Memory B cell (primary cell): ENCODE measurements at regions not wholly inside any gene's neighbourhood (a gene's known extent, or its start where the extent isn't known, plus 50 kb on each side); places are given as distances from the start of the nearest gene placed in this dataset.

Source experiments
- ATAC-seq: fragments of 150-1000 bp; cut with Tn5 transposase; 2 replicates; pipeline ENCODE4 v1.10.0; 2021; ENCODE audit warnings: low read depth, mild to moderate bottlenecking, moderate library complexity
- DNase-seq, 2 donors: peaks; one replicate each; pipeline ENCODE4 v3.0.0; 2022; ENCODE audit warnings: low spot score in 2 of 2
- H3K27ac Mint-ChIP-seq: one replicate; pipeline ENCODE4 v1.8.0; 2022; ENCODE audit warnings: mild to moderate bottlenecking, moderate library complexity, mixed read lengths
- H3K27me3 Mint-ChIP-seq: one replicate; pipeline ENCODE4 v1.8.0; 2022; ENCODE audit warnings: mixed read lengths
- H3K36me3 Mint-ChIP-seq: one replicate; pipeline ENCODE4 v1.8.0; 2022; ENCODE audit warnings: mild to moderate bottlenecking, mixed read lengths
- H3K4me1 Mint-ChIP-seq: one replicate; pipeline ENCODE4 v1.8.0; 2022; ENCODE audit warnings: mixed read lengths
- H3K4me3 Mint-ChIP-seq: one replicate; pipeline ENCODE4 v1.8.0; 2022; ENCODE audit warnings: mild to moderate bottlenecking, moderate library complexity, mixed read lengths
- H3K9me3 Mint-ChIP-seq: one replicate; pipeline ENCODE4 v1.8.0; 2022; ENCODE audit warnings: mixed read lengths

GRCh38 chr13:105492216-105492615, 1043.2 kb downstream of the EFNB2 start:
- no peaks in the 10 kb centered on the region for H3K27me3 Mint-ChIP-seq
- no peak for ATAC-seq
- H3K4me3 Mint-ChIP-seq, result no peak overlapping the region
- no peaks in the 10 kb centered on the region for H3K9me3 Mint-ChIP-seq
- no peaks in the 10 kb centered on the region for H3K4me1 Mint-ChIP-seq
- H3K36me3 Mint-ChIP-seq, result no peaks in the 10 kb centered on the region
- no peak for DNase-seq
- H3K27ac Mint-ChIP-seq, result no peak overlapping the region

- no peak overlapping the region for H3K4me3 Mint-ChIP-seq
- H3K9me3 Mint-ChIP-seq, result no peaks in the 10 kb centered on the region
- no peak for DNase-seq
- no peaks in the 10 kb centered on the region for H3K27me3 Mint-ChIP-seq
- H3K36me3 Mint-ChIP-seq, result no peaks in the 10 kb centered on the region
- ATAC-seq, result no peak
- no peak overlapping the region for H3K27ac Mint-ChIP-seq
- no peaks in the 10 kb centered on the region for H3K4me1 Mint-ChIP-seq
These were observed 1044.1 kb downstream of the EFNB2 start for GRCh38 chr13:105491345-105491744.

- Mint-ChIP-seq H3K36me3 (no peaks in the 10 kb centered on the region), H3K9me3 (peaks cover 6% of the 10 kb centered on the region), H3K27ac (no peak overlapping the region), H3K4me1 (no peaks in the 10 kb centered on the region), H3K27me3 (no peaks in the 10 kb centered on the region), H3K4me3 (no peak overlapping the region)
- ATAC-seq, result no peak
- DNase-seq, result no peak
These were observed 1050.4 kb downstream of the EFNB2 start for GRCh38 chr13:105485081-105485480.

GRCh38 chr13:105474983-105475610, 1060.4 kb downstream of the EFNB2 start:
- ATAC-seq (no peak), DNase-seq (no peak)
- Mint-ChIP-seq H3K9me3 (peaks cover 3% of the 10 kb centered on the region), H3K27me3 (no peaks in the 10 kb centered on the region), H3K36me3 (no peaks in the 10 kb centered on the region), H3K4me3 (no peak overlapping the region), H3K4me1 (no peaks in the 10 kb centered on the region), H3K27ac (no peak overlapping the region)

GRCh38 chr13:105471673-105472072, 1063.8 kb downstream of the EFNB2 start:
- Mint-ChIP-seq H3K4me1 (no peaks in the 10 kb centered on the region), H3K4me3 (no peak overlapping the region)

GRCh38 chr13:105466376-105466775, 1069.1 kb downstream of the EFNB2 start:
- no peaks in the 10 kb centered on the region for H3K27me3 Mint-ChIP-seq
- no peaks in the 10 kb centered on the region for H3K36me3 Mint-ChIP-seq
- H3K9me3 Mint-ChIP-seq, result peaks cover 1% of the 10 kb centered on the region
- no peak overlapping the region for H3K27ac Mint-ChIP-seq
- ATAC-seq, result no peak
- DNase-seq, result no peak
- no peaks in the 10 kb centered on the region for H3K4me1 Mint-ChIP-seq
- H3K4me3 Mint-ChIP-seq, result no peak overlapping the region

More at GRCh38 chr13:105471673-105472072, 1063.8 kb downstream of the EFNB2 start:
- Mint-ChIP-seq H3K27me3 (no peaks in the 10 kb centered on the region), H3K36me3 (no peaks in the 10 kb centered on the region), H3K27ac (no peak overlapping the region), H3K9me3 (peaks cover 1% of the 10 kb centered on the region)
- DNase-seq (no peak), ATAC-seq (no peak)

GRCh38 chr13:105465745-105466144, 1069.7 kb downstream of the EFNB2 start, which contains the start of gene DAOA:
Gene DAOA, plus strand, starts transcription at chr13:105466045.
- Mint-ChIP-seq H3K27ac (no peak within 1 kb of the TSS), H3K4me3 (no peak within 1 kb of the TSS)

GRCh38 chr13:105465251-105465650, 1070.2 kb downstream of the EFNB2 start:
- DNase-seq (no peak), ATAC-seq (no peak)
- Mint-ChIP-seq H3K4me3 (no peak overlapping the region), H3K36me3 (no peaks in the 10 kb centered on the region), H3K4me1 (no peaks in the 10 kb centered on the region), H3K27me3 (no peaks in the 10 kb centered on the region), H3K27ac (no peak overlapping the region), H3K9me3 (peaks cover 1% of the 10 kb centered on the region)

More at GRCh38 chr13:105465745-105466144, 1069.7 kb downstream of the EFNB2 start, which contains the start of gene DAOA:
- ATAC-seq (no peak), DNase-seq (no peak)
- no peaks in the 10 kb centered on the region for H3K36me3 Mint-ChIP-seq
- peaks cover 1% of the 10 kb centered on the region for H3K9me3 Mint-ChIP-seq
- no peaks in the 10 kb centered on the region for H3K27me3 Mint-ChIP-seq
- H3K4me1 Mint-ChIP-seq, result no peaks in the 10 kb centered on the region

GRCh38 chr13:105464249-105464648, 1071.2 kb downstream of the EFNB2 start:
- H3K4me3 Mint-ChIP-seq, result no peak overlapping the region
- H3K27me3 Mint-ChIP-seq, result no peaks in the 10 kb centered on the region
- no peak for DNase-seq
- no peak for ATAC-seq
- H3K4me1 Mint-ChIP-seq, result no peaks in the 10 kb centered on the region
- H3K9me3 Mint-ChIP-seq, result peaks cover 1% of the 10 kb centered on the region
- no peak overlapping the region for H3K27ac Mint-ChIP-seq
- H3K36me3 Mint-ChIP-seq, result no peaks in the 10 kb centered on the region

GRCh38 chr13:105463011-105463501, 1072.4 kb downstream of the EFNB2 start:
- DNase-seq (no peak), ATAC-seq (no peak)
- Mint-ChIP-seq H3K27me3 (no peaks in the 10 kb centered on the region), H3K27ac (no peak overlapping the region), H3K4me1 (no peaks in the 10 kb centered on the region), H3K9me3 (peaks cover 1% of the 10 kb centered on the region), H3K36me3 (no peaks in the 10 kb centered on the region), H3K4me3 (no peak overlapping the region)

GRCh38 chr13:105462098-105462497, 1073.4 kb downstream of the EFNB2 start:
- Mint-ChIP-seq H3K9me3 (no peaks in the 10 kb centered on the region), H3K4me1 (no peaks in the 10 kb centered on the region), H3K36me3 (no peaks in the 10 kb centered on the region), H3K4me3 (no peak overlapping the region), H3K27ac (no peak overlapping the region), H3K27me3 (no peaks in the 10 kb centered on the region)
- DNase-seq, result no peak
- no peak for ATAC-seq

GRCh38 chr13:105452895-105453294, 1082.6 kb downstream of the EFNB2 start:
- Mint-ChIP-seq H3K4me1 (no peaks in the 10 kb centered on the region), H3K36me3 (no peaks in the 10 kb centered on the region), H3K9me3 (peaks cover 3% of the 10 kb centered on the region), H3K27me3 (no peaks in the 10 kb centered on the region), H3K4me3 (no peak overlapping the region), H3K27ac (no peak overlapping the region)
- DNase-seq (no peak), ATAC-seq (no peak)

- Mint-ChIP-seq H3K36me3 (no peaks in the 10 kb centered on the region), H3K4me1 (no peaks in the 10 kb centered on the region), H3K27me3 (no peaks in the 10 kb centered on the region), H3K9me3 (peaks cover 3% of the 10 kb centered on the region), H3K27ac (no peak overlapping the region), H3K4me3 (no peak overlapping the region)
- no peak for ATAC-seq
- DNase-seq, result no peak
These were observed 1084.7 kb downstream of the EFNB2 start for GRCh38 chr13:105450784-105451183.

- no peaks in the 10 kb centered on the region for H3K4me1 Mint-ChIP-seq
- peaks cover 3% of the 10 kb centered on the region for H3K9me3 Mint-ChIP-seq
- H3K4me3 Mint-ChIP-seq, result no peak overlapping the region
- H3K27me3 Mint-ChIP-seq, result no peaks in the 10 kb centered on the region
- H3K36me3 Mint-ChIP-seq, result no peaks in the 10 kb centered on the region
- no peak overlapping the region for H3K27ac Mint-ChIP-seq
- ATAC-seq (no peak), DNase-seq (no peak)
These were observed 1086.7 kb downstream of the EFNB2 start for GRCh38 chr13:105448811-105449210.

GRCh38 chr13:105446197-105446596, 1089.3 kb downstream of the EFNB2 start:
- Mint-ChIP-seq H3K4me3 (no peak overlapping the region), H3K9me3 (peaks cover 1% of the 10 kb centered on the region), H3K36me3 (no peaks in the 10 kb centered on the region), H3K27ac (no peak overlapping the region), H3K4me1 (no peaks in the 10 kb centered on the region), H3K27me3 (no peaks in the 10 kb centered on the region)
- DNase-seq (no peak), ATAC-seq (no peak)
